ENCODE measurements at regions not wholly inside any gene's neighbourhood (a gene's known extent, or its start where the extent isn't known, plus 50 kb on each side); places are given as distances from the start of the nearest gene placed in this dataset.
"Not testable (repeated sequence)": the region's sequence is repeated elsewhere in the genome, so short reads cannot be mapped to it uniquely, and the experiment has no call there.

- Mint-ChIP-seq H3K4me3 (no peak overlapping the region), H3K4me1 (no peaks in the 10 kb centered on the region), H3K9me3 (no peaks in the 10 kb centered on the region), H3K27me3 (no peaks in the 10 kb centered on the region), H3K27ac (ENCODE audit: low read depth) (no peak overlapping the region), H3K36me3 (ENCODE audit: insufficient read depth) (peaks cover 2% of the 10 kb centered on the region)
- ATAC-seq (replicated peaks; ENCODE audit: extremely low read depth, poor library complexity, severe bottlenecking) (no peak), DNase-seq (ENCODE audit: low spot score in 2 of 2) (no peak)
Observed at GRCh38 chr5:57383093-57383861, 99.3 kb downstream of the ACTBL2 start.

GRCh38 chr5:57382655-57383054, 100.0 kb downstream of the ACTBL2 start:
- H3K4me1 Mint-ChIP-seq: no peaks in the 10 kb centered on the region
- no peak overlapping the region for H3K27ac Mint-ChIP-seq (ENCODE audit: low read depth)
- DNase-seq (ENCODE audit: low spot score in 2 of 2) (no peak), ATAC-seq (replicated peaks; ENCODE audit: extremely low read depth, poor library complexity, severe bottlenecking) (no peak)
- peaks cover 2% of the 10 kb centered on the region for H3K36me3 Mint-ChIP-seq (ENCODE audit: insufficient read depth)
- H3K4me3 Mint-ChIP-seq: no peak overlapping the region
- no peaks in the 10 kb centered on the region for H3K27me3 Mint-ChIP-seq
- no peaks in the 10 kb centered on the region for H3K9me3 Mint-ChIP-seq

- ATAC-seq (replicated peaks; ENCODE audit: extremely low read depth, poor library complexity, severe bottlenecking) (no peak), DNase-seq (ENCODE audit: low spot score in 2 of 2) (no peak)
- H3K4me1 Mint-ChIP-seq: no peaks in the 10 kb centered on the region
- no peaks in the 10 kb centered on the region for H3K36me3 Mint-ChIP-seq (ENCODE audit: insufficient read depth)
- H3K4me3 Mint-ChIP-seq: no peak overlapping the region
- no peak overlapping the region for H3K27ac Mint-ChIP-seq (ENCODE audit: low read depth)
- H3K9me3 Mint-ChIP-seq: no peaks in the 10 kb centered on the region
- peaks cover 16% of the 10 kb centered on the region for H3K27me3 Mint-ChIP-seq
Observed at GRCh38 chr5:57370376-57370775, 112.2 kb downstream of the ACTBL2 start.

- ATAC-seq (replicated peaks; ENCODE audit: extremely low read depth, poor library complexity, severe bottlenecking): no peak
- peaks cover 15% of the 10 kb centered on the region for H3K27me3 Mint-ChIP-seq
- no peaks in the 10 kb centered on the region for H3K36me3 Mint-ChIP-seq (ENCODE audit: insufficient read depth)
- H3K9me3 Mint-ChIP-seq: no peaks in the 10 kb centered on the region
- DNase-seq (ENCODE audit: low spot score in 2 of 2): no peak
- no peak overlapping the region for H3K4me3 Mint-ChIP-seq
- H3K4me1 Mint-ChIP-seq: no peaks in the 10 kb centered on the region
- H3K27ac Mint-ChIP-seq (ENCODE audit: low read depth): no peak overlapping the region
Observed at GRCh38 chr5:57368010-57368409, 114.6 kb downstream of the ACTBL2 start.

- DNase-seq (ENCODE audit: low spot score in 2 of 2): no peak
- Mint-ChIP-seq H3K4me1 (no peaks in the 10 kb centered on the region), H3K27me3 (peaks cover 2% of the 10 kb centered on the region), H3K36me3 (ENCODE audit: insufficient read depth) (no peaks in the 10 kb centered on the region), H3K9me3 (no peaks in the 10 kb centered on the region), H3K27ac (ENCODE audit: low read depth) (no peak overlapping the region), H3K4me3 (no peak overlapping the region)
- no peak for ATAC-seq (replicated peaks; ENCODE audit: extremely low read depth, poor library complexity, severe bottlenecking)
Observed at GRCh38 chr5:57366744-57367143, 115.9 kb downstream of the ACTBL2 start.

GRCh38 chr5:57362951-57363350, 119.7 kb downstream of the ACTBL2 start:
- Mint-ChIP-seq H3K4me3 (no peak overlapping the region), H3K4me1 (no peaks in the 10 kb centered on the region), H3K9me3 (no peaks in the 10 kb centered on the region), H3K36me3 (ENCODE audit: insufficient read depth) (no peaks in the 10 kb centered on the region), H3K27ac (ENCODE audit: low read depth) (no peak overlapping the region), H3K27me3 (no peaks in the 10 kb centered on the region)
- ATAC-seq (replicated peaks; ENCODE audit: extremely low read depth, poor library complexity, severe bottlenecking) (no peak), DNase-seq (ENCODE audit: low spot score in 2 of 2) (no peak)

- Mint-ChIP-seq H3K4me1 (no peaks in the 10 kb centered on the region), H3K27me3 (no peaks in the 10 kb centered on the region), H3K4me3 (no peak overlapping the region), H3K9me3 (no peaks in the 10 kb centered on the region), H3K27ac (ENCODE audit: low read depth) (no peak overlapping the region), H3K36me3 (ENCODE audit: insufficient read depth) (no peaks in the 10 kb centered on the region)
- ATAC-seq (replicated peaks; ENCODE audit: extremely low read depth, poor library complexity, severe bottlenecking) (no peak), DNase-seq (ENCODE audit: low spot score in 2 of 2) (no peak)
Observed at GRCh38 chr5:57360871-57361270, 121.7 kb downstream of the ACTBL2 start.

- Mint-ChIP-seq H3K36me3 (ENCODE audit: insufficient read depth) (no peaks in the 10 kb centered on the region), H3K4me3 (no peak overlapping the region), H3K4me1 (no peaks in the 10 kb centered on the region), H3K27me3 (no peaks in the 10 kb centered on the region), H3K27ac (ENCODE audit: low read depth) (no peak overlapping the region), H3K9me3 (no peaks in the 10 kb centered on the region)
- ATAC-seq (replicated peaks; ENCODE audit: extremely low read depth, poor library complexity, severe bottlenecking) (no peak), DNase-seq (ENCODE audit: low spot score in 2 of 2) (no peak)
Observed at GRCh38 chr5:57358796-57359592, 123.6 kb downstream of the ACTBL2 start.

GRCh38 chr5:57356850-57357249, 125.8 kb downstream of the ACTBL2 start:
- H3K27me3 Mint-ChIP-seq; H3K4me1 Mint-ChIP-seq; H3K36me3 Mint-ChIP-seq (ENCODE audit: insufficient read depth); ATAC-seq (replicated peaks; ENCODE audit: extremely low read depth, poor library complexity, severe bottlenecking); H3K27ac Mint-ChIP-seq (ENCODE audit: low read depth); DNase-seq (ENCODE audit: low spot score in 2 of 2); H3K9me3 Mint-ChIP-seq; H3K4me3 Mint-ChIP-seq: not testable (repeated sequence)

GRCh38 chr5:57349214-57349613, 133.4 kb downstream of the ACTBL2 start:
- Mint-ChIP-seq H3K4me3 (no peak overlapping the region), H3K4me1 (no peaks in the 10 kb centered on the region), H3K27me3 (peaks cover 35% of the 10 kb centered on the region), H3K9me3 (peaks cover 6% of the 10 kb centered on the region), H3K27ac (ENCODE audit: low read depth) (no peak overlapping the region), H3K36me3 (ENCODE audit: insufficient read depth) (no peaks in the 10 kb centered on the region)
- DNase-seq (ENCODE audit: low spot score in 2 of 2) (no peak), ATAC-seq (replicated peaks; ENCODE audit: extremely low read depth, poor library complexity, severe bottlenecking) (no peak)

GRCh38 chr5:57348376-57349140, 134.1 kb downstream of the ACTBL2 start:
- Mint-ChIP-seq H3K36me3 (ENCODE audit: insufficient read depth) (no peaks in the 10 kb centered on the region), H3K27me3 (peaks cover 35% of the 10 kb centered on the region), H3K4me3 (no peak overlapping the region), H3K9me3 (peaks cover 6% of the 10 kb centered on the region), H3K4me1 (no peaks in the 10 kb centered on the region), H3K27ac (ENCODE audit: low read depth) (no peak overlapping the region)
- DNase-seq (ENCODE audit: low spot score in 2 of 2): no peak
- no peak for ATAC-seq (replicated peaks; ENCODE audit: extremely low read depth, poor library complexity, severe bottlenecking)

- no peak for ATAC-seq (replicated peaks; ENCODE audit: extremely low read depth, poor library complexity, severe bottlenecking)
- Mint-ChIP-seq H3K4me1 (no peaks in the 10 kb centered on the region), H3K36me3 (ENCODE audit: insufficient read depth) (no peaks in the 10 kb centered on the region), H3K27me3 (peaks cover 46% of the 10 kb centered on the region), H3K4me3 (no peak overlapping the region), H3K9me3 (peaks cover 6% of the 10 kb centered on the region), H3K27ac (ENCODE audit: low read depth) (no peak overlapping the region)
- DNase-seq (ENCODE audit: low spot score in 2 of 2): no peak
Observed at GRCh38 chr5:57346328-57346727, 136.3 kb downstream of the ACTBL2 start.
